Type B pancreatic cell (in vitro differentiated cells): ENCODE measurements at regions not wholly inside any gene's neighbourhood (a gene's known extent, or its start where the extent isn't known, plus 50 kb on each side); places are given as distances from the start of the nearest gene placed in this dataset.
A peak's percentile ranks its signal among the peaks of the same experiment; 100 is the strongest.

Source experiments
- DNase-seq: peaks from one replicate; pipeline ENCODE4 v3.0.0; 2021; ENCODE audit warnings: mixed read lengths; ENCODE audit not compliant: unreplicated experiment; ENCODE audit errors: extremely low spot score
- H3K27ac Mint-ChIP-seq: 2 replicates; pipeline ENCODE4 v1.8.0; 2021; ENCODE audit warnings: mild to moderate bottlenecking, mixed read lengths
- H3K27me3 Mint-ChIP-seq: 2 replicates; pipeline ENCODE4 v1.8.0; 2021; ENCODE audit warnings: mixed read lengths
- H3K36me3 Mint-ChIP-seq: 2 replicates; pipeline ENCODE4 v1.8.0; 2021; ENCODE audit warnings: mixed read lengths
- H3K4me1 Mint-ChIP-seq: one replicate; pipeline ENCODE4 v1.8.0; 2021; ENCODE audit warnings: mixed read lengths; ENCODE audit not compliant: unreplicated experiment
- H3K4me3 Mint-ChIP-seq: 2 replicates; pipeline ENCODE4 v1.8.0; 2021; ENCODE audit warnings: mild to moderate bottlenecking, mixed read lengths
- H3K9me3 Mint-ChIP-seq: 2 replicates; pipeline ENCODE4 v1.8.0; 2021; ENCODE audit warnings: mixed read lengths
- CTCF ChIP-seq: fragments of 200-600 bp; sonication (generic); conservative IDR thresholded peaks from 2 replicates; pipeline ENCODE4 v1.5.0; 2021; ENCODE audit warnings: antibody characterized with exemption, mild to moderate bottlenecking

DNA sequence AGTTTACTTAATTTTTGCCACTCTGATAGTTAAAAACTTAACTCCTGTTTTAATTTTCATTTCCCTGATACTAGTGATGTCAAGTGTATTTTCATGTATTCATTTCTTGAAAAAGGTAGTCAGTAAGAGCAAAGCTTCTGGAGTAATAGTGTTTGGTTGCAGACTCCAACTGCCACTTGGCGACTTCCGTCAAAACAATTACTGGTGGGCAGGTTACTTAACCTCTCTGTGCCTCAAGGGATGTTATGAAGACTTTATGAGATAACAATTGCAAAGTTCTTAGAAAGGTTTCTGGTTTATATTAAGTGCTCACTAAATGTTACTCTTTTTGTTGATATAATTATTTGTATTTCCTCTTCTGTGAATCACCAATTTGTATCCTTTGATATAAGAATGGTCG, 129.7 kb downstream of the NFKBIZ start:
- H3K36me3 Mint-ChIP-seq, result no peaks in the 10 kb centered on the region

DNA sequence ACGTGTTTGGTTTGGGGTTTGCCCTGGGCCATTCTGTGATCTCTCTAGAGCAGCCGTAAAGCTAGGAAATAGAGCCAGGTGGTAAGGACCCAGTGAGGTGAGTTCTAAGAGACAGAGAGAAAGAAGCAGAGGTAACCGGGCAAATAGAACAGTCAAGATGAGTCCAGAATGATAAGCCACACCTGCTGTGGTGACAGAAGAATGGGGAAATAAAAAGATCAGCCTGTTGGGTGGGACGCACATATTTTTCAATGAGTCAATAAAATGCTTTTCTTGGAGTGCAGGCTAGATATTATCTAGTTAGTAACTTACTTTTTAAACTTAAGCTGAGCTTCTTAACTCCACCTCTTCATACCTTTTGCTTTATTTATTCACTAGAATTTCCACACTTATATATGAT, 135.0 kb downstream of the NFKBIZ start:
- Mint-ChIP-seq H3K4me1 (no peaks in the 10 kb centered on the region), H3K27ac (peak overlapping the region; percentile 91), H3K4me3 (no peak overlapping the region), H3K36me3 (no peaks in the 10 kb centered on the region), H3K9me3 (no peaks in the 10 kb centered on the region), H3K27me3 (no peaks in the 10 kb centered on the region)
- no peak for TF ChIP-seq CTCF
- no peak for DNase-seq

More for the DNA sequence above, 129.7 kb downstream of the NFKBIZ start:
- H3K4me3 Mint-ChIP-seq, result no peak overlapping the region
- DNase-seq, result no peak
- no peak for TF ChIP-seq CTCF
- H3K27ac Mint-ChIP-seq, result no peak overlapping the region
- H3K4me1 Mint-ChIP-seq, result peaks cover 21% of the 10 kb centered on the region
- no peaks in the 10 kb centered on the region for H3K27me3 Mint-ChIP-seq
- no peaks in the 10 kb centered on the region for H3K9me3 Mint-ChIP-seq

GRCh38 chr3:101988596-101988995, 139.3 kb downstream of the NFKBIZ start:
- no peaks in the 10 kb centered on the region for H3K36me3 Mint-ChIP-seq
- TF ChIP-seq CTCF, result no peak
- no peaks in the 10 kb centered on the region for H3K4me1 Mint-ChIP-seq
- no peak overlapping the region for H3K27ac Mint-ChIP-seq
- no peaks in the 10 kb centered on the region for H3K9me3 Mint-ChIP-seq
- no peaks in the 10 kb centered on the region for H3K27me3 Mint-ChIP-seq
- no peak overlapping the region for H3K4me3 Mint-ChIP-seq
- no peak for DNase-seq

DNA sequence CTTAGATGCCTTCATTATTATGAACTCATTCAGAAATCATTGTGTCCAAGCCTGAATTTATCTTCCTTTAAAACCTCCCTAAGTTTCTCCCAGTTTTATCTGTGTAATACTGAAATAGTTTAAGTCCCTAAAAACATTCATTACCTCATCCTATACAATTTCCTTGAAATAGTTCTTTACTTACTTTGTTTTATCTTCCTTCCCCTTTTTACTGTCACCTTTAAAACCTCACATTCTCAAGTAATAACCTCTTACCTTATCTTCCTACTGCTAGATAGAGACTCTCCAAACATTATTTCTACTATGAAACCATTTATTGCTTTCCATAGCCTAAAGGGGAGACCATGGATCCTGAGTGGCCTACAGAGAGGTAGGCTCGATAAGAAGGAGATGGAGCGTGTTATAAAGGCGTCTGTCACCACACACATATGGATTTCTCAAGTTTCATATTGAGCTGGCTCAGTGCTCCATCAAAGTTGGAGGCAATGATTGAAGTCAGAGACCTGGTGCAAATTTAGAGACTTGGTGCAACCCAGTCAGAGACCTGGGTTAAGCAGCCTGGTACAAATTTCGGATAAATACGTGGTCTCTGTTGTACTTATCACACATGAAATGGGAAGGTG, 140.4 kb downstream of the NFKBIZ start:
- TF ChIP-seq CTCF, result no peak
- H3K9me3 Mint-ChIP-seq, result no peaks in the 10 kb centered on the region
- H3K27ac Mint-ChIP-seq, result no peak overlapping the region
- no peak overlapping the region for H3K4me3 Mint-ChIP-seq
- no peaks in the 10 kb centered on the region for H3K4me1 Mint-ChIP-seq
- H3K36me3 Mint-ChIP-seq, result no peaks in the 10 kb centered on the region
- DNase-seq, result no peak
- no peaks in the 10 kb centered on the region for H3K27me3 Mint-ChIP-seq

DNA sequence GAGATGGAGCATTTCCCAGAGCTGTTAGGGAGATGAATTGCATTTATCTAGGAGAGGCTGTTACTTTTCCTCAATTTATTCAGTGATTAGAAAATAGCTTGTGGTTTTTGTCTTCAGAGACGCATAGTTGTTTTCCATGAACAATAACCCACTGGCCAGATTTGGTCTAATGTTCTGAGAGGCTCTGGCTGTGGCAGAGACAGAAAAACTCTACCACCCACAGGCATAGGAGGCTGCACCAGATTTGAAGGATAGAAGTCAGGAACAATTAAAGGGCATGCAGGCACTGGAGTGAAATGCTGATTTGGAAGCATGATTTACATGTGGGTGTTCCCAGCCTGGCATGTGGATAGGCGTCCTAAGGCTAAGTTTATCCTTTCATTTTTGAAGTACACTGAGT, 143.5 kb downstream of the NFKBIZ start:
- Mint-ChIP-seq H3K4me1 (peaks cover 7% of the 10 kb centered on the region), H3K27ac (no peak overlapping the region), H3K27me3 (no peaks in the 10 kb centered on the region), H3K9me3 (no peaks in the 10 kb centered on the region), H3K36me3 (no peaks in the 10 kb centered on the region), H3K4me3 (no peak overlapping the region)
- TF ChIP-seq CTCF, result no peak
- DNase-seq, result no peak

DNA sequence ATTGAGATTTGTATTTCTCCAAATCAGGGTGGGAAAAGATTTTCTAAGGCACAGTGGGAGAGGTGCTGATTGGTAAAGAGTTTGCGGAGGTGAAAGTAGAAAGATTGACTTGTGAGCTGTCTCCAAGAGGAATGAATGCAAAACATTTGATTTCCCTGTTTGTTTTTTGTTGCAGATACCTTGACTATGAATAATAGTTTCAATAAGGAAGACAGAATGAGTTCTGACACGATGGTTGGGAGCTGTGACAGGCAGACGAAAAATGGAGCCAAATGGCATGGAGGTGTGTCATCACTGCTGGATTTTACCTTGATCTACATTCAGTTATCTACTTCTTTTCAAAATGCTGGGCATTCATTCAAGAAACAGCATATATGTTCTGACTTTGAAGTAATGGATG, 145.1 kb downstream of the NFKBIZ start:
- DNase-seq, result no peak
- Mint-ChIP-seq H3K27me3 (no peaks in the 10 kb centered on the region), H3K27ac (peak overlapping the region; percentile 6), H3K4me3 (peak overlapping the region; percentile 42), H3K9me3 (no peaks in the 10 kb centered on the region), H3K36me3 (no peaks in the 10 kb centered on the region), H3K4me1 (peaks cover 11% of the 10 kb centered on the region)
- TF ChIP-seq CTCF, result no peak
